GM12873 (cell line): ENCODE measurements at regions not wholly inside any gene's neighbourhood (a gene's known extent, or its start where the extent isn't known, plus 50 kb on each side); places are given as distances from the start of the nearest gene placed in this dataset.

Source experiments
- CTCF ChIP-seq: IDR thresholded peaks from 2 replicates; pipeline ENCODE4 v1.5.1; 2012; ENCODE audit warnings: low read depth, mild to moderate bottlenecking, moderate library complexity, low read length, control low read depth; ENCODE audit not compliant: insufficient read depth; ENCODE audit errors: missing control alignments

GRCh38 chr9:82052081-82052480, 63.5 kb downstream of the SPATA31D1 start:
- no peak for TF ChIP-seq CTCF

- no peak for TF ChIP-seq CTCF
Measured at GRCh38 chr9:82054264-82055015, 65.9 kb downstream of the SPATA31D1 start.

GRCh38 chr9:82057805-82058204, 69.2 kb downstream of the SPATA31D1 start:
- no peak for TF ChIP-seq CTCF

GRCh38 chr9:82062245-82062644, 73.7 kb downstream of the SPATA31D1 start:
- TF ChIP-seq CTCF: no peak

- no peak for TF ChIP-seq CTCF
Measured at GRCh38 chr9:82073551-82074543, 85.3 kb downstream of the SPATA31D1 start.

GRCh38 chr9:82080265-82080664, 91.7 kb downstream of the SPATA31D1 start:
- TF ChIP-seq CTCF: no peak

GRCh38 chr9:82081496-82081895, 92.9 kb downstream of the SPATA31D1 start:
- TF ChIP-seq CTCF: no peak
